ENCODE measurements at regions not wholly inside any gene's neighbourhood (a gene's known extent, or its start where the extent isn't known, plus 50 kb on each side); places are given as distances from the start of the nearest gene placed in this dataset.

- no peak for DNase-seq (ENCODE audit: low read depth)
- H3K4me3 ChIP-seq (ENCODE audit: low read depth, low read length): no peak overlapping the region
These were observed 650.8 kb downstream of the PCDH7 start for GRCh38 chr4:31370866-31371465.

GRCh38 chr4:31374256-31374960 lies 654.2 kb downstream of the PCDH7 start:
- no peak overlapping the region for H3K4me3 ChIP-seq (ENCODE audit: low read depth, low read length)
- no peak for DNase-seq (ENCODE audit: low read depth)

GRCh38 chr4:31375936-31376335 lies 655.8 kb downstream of the PCDH7 start:
- DNase-seq (ENCODE audit: low read depth): no peak
- no peak overlapping the region for H3K4me3 ChIP-seq (ENCODE audit: low read depth, low read length)

- DNase-seq (ENCODE audit: low read depth): no peak
- no peak overlapping the region for H3K4me3 ChIP-seq (ENCODE audit: low read depth, low read length)
These were observed 659.2 kb downstream of the PCDH7 start for GRCh38 chr4:31379364-31379763.

- no peak overlapping the region for H3K4me3 ChIP-seq (ENCODE audit: low read depth, low read length)
- DNase-seq (ENCODE audit: low read depth): no peak
These were observed 663.6 kb downstream of the PCDH7 start for GRCh38 chr4:31383767-31384166.

GRCh38 chr4:31390849-31391248 lies 670.7 kb downstream of the PCDH7 start:
- H3K4me3 ChIP-seq (ENCODE audit: low read depth, low read length): no peak overlapping the region
- no peak for DNase-seq (ENCODE audit: low read depth)

GRCh38 chr4:31391976-31392375 lies 671.8 kb downstream of the PCDH7 start:
- DNase-seq (ENCODE audit: low read depth): no peak
- no peak overlapping the region for H3K4me3 ChIP-seq (ENCODE audit: low read depth, low read length)

- no peak for DNase-seq (ENCODE audit: low read depth)
- no peak overlapping the region for H3K4me3 ChIP-seq (ENCODE audit: low read depth, low read length)
These were observed 672.8 kb downstream of the PCDH7 start for GRCh38 chr4:31392923-31393322.

- no peak overlapping the region for H3K4me3 ChIP-seq (ENCODE audit: low read depth, low read length)
- DNase-seq (ENCODE audit: low read depth): no peak
These were observed 688.0 kb downstream of the PCDH7 start for GRCh38 chr4:31408121-31408520.

- DNase-seq (ENCODE audit: low read depth): peak; percentile 4
- no peak overlapping the region for H3K4me3 ChIP-seq (ENCODE audit: low read depth, low read length)
These were observed 691.4 kb downstream of the PCDH7 start for GRCh38 chr4:31411565-31411964.

- DNase-seq (ENCODE audit: low read depth): no peak
- H3K4me3 ChIP-seq (ENCODE audit: low read depth, low read length): no peak overlapping the region
These were observed 695.5 kb downstream of the PCDH7 start for GRCh38 chr4:31415629-31416028.

- DNase-seq (ENCODE audit: low read depth): no peak
- H3K4me3 ChIP-seq (ENCODE audit: low read depth, low read length): no peak overlapping the region
These were observed 696.3 kb downstream of the PCDH7 start for GRCh38 chr4:31416498-31416897.

GRCh38 chr4:31417040-31417439 lies 696.9 kb downstream of the PCDH7 start:
- no peak overlapping the region for H3K4me3 ChIP-seq (ENCODE audit: low read depth, low read length)
- DNase-seq (ENCODE audit: low read depth): no peak

- no peak overlapping the region for H3K4me3 ChIP-seq (ENCODE audit: low read depth, low read length)
- no peak for DNase-seq (ENCODE audit: low read depth)
These were observed 701.8 kb downstream of the PCDH7 start for GRCh38 chr4:31422006-31422405.

- no peak for DNase-seq (ENCODE audit: low read depth)
These were observed 707.5 kb downstream of the PCDH7 start for GRCh38 chr4:31427691-31428090.

GRCh38 chr4:31442236-31442635 lies 722.1 kb downstream of the PCDH7 start:
- DNase-seq (ENCODE audit: low read depth): no peak
- no peak overlapping the region for H3K4me3 ChIP-seq (ENCODE audit: low read depth, low read length)

More at GRCh38 chr4:31427691-31428090, 707.5 kb downstream of the PCDH7 start:
- no peak overlapping the region for H3K4me3 ChIP-seq (ENCODE audit: low read depth, low read length)

- no peak for DNase-seq (ENCODE audit: low read depth)
- H3K4me3 ChIP-seq (ENCODE audit: low read depth, low read length): no peak overlapping the region
These were observed 725.4 kb downstream of the PCDH7 start for GRCh38 chr4:31445526-31445925.

GRCh38 chr4:31455612-31456011 lies 735.4 kb downstream of the PCDH7 start:
- DNase-seq (ENCODE audit: low read depth): no peak
- no peak overlapping the region for H3K4me3 ChIP-seq (ENCODE audit: low read depth, low read length)

GRCh38 chr4:31458813-31459212 lies 738.6 kb downstream of the PCDH7 start:
- no peak overlapping the region for H3K4me3 ChIP-seq (ENCODE audit: low read depth, low read length)
- peak; percentile 78 for DNase-seq (ENCODE audit: low read depth)

- no peak for DNase-seq (ENCODE audit: low read depth)
These were observed 741.3 kb downstream of the PCDH7 start for GRCh38 chr4:31461421-31461820.

GRCh38 chr4:31467781-31468180 lies 747.6 kb downstream of the PCDH7 start:
- H3K4me3 ChIP-seq (ENCODE audit: low read depth, low read length): no peak overlapping the region
- peak; percentile 7 for DNase-seq (ENCODE audit: low read depth)

More at GRCh38 chr4:31461421-31461820, 741.3 kb downstream of the PCDH7 start:
- H3K4me3 ChIP-seq (ENCODE audit: low read depth, low read length): no peak overlapping the region
